ENCODE measurements at regions not wholly inside any gene's neighbourhood (a gene's known extent, or its start where the extent isn't known, plus 50 kb on each side); places are given as distances from the start of the nearest gene placed in this dataset.
"Not testable (repeated sequence)": the region's sequence is repeated elsewhere in the genome, so short reads cannot be mapped to it uniquely, and the experiment has no call there.

DNA sequence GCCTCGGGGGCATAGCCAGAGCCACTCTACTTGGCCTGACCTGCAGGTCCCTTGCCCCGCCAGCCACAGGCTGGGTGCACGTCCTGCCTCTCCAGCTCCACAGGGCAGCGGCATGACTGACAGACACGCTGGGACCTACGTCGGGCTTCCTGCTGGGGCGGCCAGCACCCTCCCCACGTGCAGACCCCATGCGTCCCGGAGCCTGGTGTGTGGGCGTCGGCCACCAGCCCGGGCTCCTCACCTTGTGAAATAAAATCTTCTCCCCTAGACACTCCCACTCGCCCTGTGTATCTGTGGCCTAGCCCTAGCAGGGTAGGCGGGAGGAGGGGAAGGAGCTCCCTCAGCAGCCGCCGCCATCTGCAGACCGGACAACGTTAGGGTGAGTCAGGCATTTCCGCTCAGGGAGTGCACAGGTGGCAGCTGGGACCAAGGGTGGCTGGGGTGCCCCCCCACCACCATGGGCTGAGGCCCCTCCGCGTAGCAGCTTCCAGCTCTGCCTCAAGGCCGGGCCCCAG is 119.5 kb downstream of the IGLL1 start:
- TF ChIP-seq, protein P1, sequence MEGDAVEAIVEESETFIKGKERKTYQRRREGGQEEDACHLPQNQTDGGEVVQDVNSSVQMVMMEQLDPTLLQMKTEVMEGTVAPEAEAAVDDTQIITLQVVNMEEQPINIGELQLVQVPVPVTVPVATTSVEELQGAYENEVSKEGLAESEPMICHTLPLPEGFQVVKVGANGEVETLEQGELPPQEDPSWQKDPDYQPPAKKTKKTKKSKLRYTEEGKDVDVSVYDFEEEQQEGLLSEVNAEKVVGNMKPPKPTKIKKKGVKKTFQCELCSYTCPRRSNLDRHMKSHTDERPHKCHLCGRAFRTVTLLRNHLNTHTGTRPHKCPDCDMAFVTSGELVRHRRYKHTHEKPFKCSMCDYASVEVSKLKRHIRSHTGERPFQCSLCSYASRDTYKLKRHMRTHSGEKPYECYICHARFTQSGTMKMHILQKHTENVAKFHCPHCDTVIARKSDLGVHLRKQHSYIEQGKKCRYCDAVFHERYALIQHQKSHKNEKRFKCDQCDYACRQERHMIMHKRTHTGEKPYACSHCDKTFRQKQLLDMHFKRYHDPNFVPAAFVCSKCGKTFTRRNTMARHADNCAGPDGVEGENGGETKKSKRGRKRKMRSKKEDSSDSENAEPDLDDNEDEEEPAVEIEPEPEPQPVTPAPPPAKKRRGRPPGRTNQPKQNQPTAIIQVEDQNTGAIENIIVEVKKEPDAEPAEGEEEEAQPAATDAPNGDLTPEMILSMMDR (IDR thresholded peaks at IDR 0.05; ENCODE audit: low read length) = not testable (repeated sequence)
- not testable (repeated sequence) for TF ChIP-seq EZH2 (optimal IDR thresholded peaks at IDR 0.05; ENCODE audit: low read depth, low read length); EZH2phosphoT487 (IDR thresholded peaks at IDR 0.05; ENCODE audit: low read length)
